ENCODE measurements at regions not wholly inside any gene's neighbourhood (a gene's known extent, or its start where the extent isn't known, plus 50 kb on each side); places are given as distances from the start of the nearest gene placed in this dataset.

DNA sequence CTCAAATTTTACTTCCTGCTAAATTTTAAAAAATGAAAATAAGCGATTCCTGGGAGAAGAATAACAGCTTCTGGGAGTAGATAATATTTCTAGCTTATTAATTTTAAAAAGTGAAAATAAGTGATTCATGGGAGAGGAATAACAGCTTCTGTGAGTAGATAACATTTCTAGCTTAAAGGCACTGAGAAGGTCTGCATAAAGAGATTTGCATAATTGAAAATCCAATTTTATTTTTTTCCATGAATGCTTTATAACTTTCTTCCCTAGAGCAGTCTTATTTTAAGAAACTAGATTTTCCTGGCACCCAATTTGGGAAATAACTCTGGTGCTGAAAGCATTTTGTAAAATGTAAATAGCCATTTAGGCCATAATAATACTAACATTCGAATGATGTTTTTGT, 65.9 kb upstream of the ASTN2 start:
- no peak for DNase-seq

DNA sequence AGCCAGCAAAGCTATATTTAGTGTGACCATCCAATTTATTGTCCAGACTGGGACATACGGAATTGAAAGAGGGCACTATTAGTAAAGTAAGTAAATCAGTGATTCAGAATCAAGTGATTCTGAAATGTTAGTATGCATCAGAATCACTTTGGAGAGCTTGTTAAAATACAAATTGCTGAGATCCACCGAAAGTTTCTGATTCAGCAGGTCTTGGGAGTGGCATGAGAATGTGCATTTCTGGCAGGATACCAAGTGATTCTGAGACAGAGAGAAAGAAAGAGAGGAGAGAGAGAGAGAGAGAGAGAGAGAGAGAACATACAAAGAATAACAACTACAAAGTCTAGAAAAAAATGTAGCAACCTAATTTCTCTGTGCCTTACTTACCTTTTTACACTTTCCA, 65.4 kb upstream of the ASTN2 start:
- no peak for DNase-seq

DNA sequence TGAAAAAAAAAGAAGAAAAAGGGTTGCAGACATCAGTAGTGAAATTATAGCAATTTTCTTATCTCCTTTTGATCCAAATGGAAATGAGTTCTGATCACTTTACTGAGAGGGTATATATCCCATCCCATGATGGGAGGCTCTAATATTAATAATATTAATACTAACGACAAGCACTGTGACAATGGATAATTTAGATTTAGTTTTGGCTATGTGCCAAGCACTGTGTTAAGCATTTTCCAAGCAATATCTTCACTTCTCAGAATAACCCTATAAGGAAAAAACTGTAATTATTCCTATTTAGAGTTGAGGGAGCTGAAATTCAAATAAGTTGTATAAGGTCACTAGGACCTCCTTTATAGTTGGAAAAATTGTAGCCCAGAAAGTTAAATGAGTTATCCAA, 58.4 kb upstream of the ASTN2 start:
- no peak for DNase-seq

DNA sequence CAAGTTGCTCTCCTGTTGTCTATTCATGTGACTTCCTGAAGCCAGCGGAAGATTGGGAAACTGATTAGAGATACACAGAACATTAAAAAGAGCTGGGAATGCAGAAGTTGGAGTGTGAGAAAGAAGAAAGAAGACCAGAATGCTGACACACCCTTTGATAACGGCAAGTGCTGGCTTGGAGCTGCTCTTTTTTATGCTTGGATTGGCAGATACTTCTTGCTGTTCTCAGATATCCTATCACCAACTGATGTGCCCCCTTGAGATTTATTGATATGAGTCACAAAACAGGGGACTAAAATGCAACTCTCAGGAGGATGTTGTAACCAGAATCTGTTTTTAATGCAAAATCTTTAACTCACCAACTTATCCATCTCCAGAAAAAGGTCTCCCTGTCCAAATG, 56.0 kb upstream of the ASTN2 start:
- no peak for DNase-seq

DNA sequence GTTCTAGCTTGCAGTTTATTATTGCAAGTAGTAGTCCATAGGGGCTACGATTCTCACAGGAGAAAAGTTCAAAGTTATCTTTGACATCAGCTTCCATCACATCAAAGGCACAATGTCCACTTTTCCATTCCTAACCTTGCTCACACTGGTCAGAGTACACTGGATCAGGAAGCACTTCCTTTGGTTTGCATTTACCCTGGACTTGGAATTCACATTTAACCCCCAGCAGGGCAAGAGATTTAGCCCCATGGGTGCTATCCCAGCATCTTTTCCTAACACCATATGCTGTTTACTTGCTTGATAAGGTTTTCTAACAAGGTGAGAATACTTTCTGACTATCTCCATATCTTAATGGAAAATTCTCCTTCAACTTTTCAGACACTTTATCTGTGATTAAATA, 55.6 kb upstream of the ASTN2 start:
- no peak for DNase-seq

DNA sequence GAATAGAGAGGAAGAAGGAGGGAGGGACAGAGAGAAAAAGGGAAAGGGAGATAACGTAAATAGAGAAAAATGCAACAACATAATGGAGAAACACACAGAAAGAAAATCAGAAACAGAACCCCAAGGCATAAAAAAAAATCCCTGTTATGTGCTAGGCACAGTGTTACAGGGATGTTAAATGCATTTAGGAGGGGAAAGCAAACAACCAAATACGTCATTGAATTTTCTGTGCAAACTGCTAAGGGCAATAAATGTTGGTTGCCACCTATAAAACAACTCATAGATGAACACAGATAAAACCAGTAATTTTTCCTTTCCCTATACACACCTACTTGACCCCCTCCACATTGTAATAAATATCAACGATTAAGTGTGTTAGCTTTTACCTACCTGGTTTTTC, 51.3 kb upstream of the ASTN2 start:
- no peak for DNase-seq

DNA sequence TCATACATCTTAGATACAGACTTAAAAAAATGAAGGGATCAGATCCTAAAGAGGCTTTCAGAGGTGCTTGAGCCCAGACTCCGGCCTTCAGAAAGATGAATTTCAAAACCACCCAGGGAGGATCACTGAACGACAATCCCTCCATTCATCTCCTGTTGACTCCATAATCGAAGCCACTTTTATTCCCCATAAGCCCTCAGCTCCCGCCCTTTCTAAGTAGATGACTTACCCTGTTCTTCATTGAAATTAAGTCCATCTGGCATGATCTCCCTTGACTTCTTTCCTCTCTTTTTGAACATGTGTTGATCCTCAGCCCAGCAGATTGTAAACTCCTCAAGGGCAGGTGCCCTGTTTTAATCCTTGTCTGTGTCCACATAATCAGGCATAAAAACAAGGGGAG, 50.8 kb upstream of the ASTN2 start:
- DNase-seq = no peak

DNA sequence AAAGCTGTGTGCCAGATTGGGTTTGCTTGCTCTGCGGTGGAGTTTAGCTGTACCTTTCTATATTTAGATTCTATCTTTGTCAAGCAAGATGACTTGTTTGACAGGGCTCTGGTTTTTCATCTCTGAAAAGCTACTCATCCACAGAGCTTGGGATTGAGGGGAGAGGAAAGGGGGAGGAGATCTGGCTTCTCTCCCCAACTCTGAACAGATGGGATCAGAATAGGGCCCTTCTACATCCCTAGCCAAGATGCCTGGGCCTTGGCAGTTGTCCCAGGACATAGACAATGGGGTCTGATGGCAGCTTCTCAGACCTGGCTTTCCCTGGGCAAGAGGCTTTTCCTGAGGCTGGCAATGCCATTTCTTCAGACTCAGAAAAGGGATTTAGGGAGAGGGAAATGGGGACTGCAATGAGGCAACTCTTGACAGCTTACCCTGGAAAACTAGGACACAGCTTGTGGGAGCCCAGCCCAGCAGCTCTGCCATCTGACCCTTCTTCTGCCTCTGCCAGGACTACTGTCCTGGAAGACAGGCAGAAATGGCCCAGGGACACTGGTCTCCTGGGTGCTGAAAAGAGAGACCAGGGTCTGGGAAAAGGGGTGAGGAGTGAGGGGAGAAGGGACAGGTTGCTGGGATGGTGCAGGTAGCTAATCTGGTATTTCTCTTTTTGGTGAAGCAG, 50.2 kb upstream of the ASTN2 start:
- DNase-seq = no peak

Data from central memory CD4-positive, alpha-beta T cell (primary cell).